ENCODE measurements at regions not wholly inside any gene's neighbourhood (a gene's known extent, or its start where the extent isn't known, plus 50 kb on each side); places are given as distances from the start of the nearest gene placed in this dataset.

GRCh38 chr3:162082516-162082915, 585.9 kb downstream of the OTOL1 start:
- no peak for TF ChIP-seq CTCF (IDR thresholded peaks at IDR 0.05)
- TF ChIP-seq REST (IDR thresholded peaks at IDR 0.05; ENCODE audit: low read depth, low read length) = no peak
- TF ChIP-seq JUND (IDR thresholded peaks at IDR 0.05) = no peak
- no peak for TF ChIP-seq TAF1 (IDR thresholded peaks at IDR 0.05; ENCODE audit: borderline replicate concordance, low read depth, low read length)
- TF ChIP-seq EP300 (IDR thresholded peaks at IDR 0.05; ENCODE audit: borderline replicate concordance in 1 of 2, low read depth in 1 of 2, low read length in 1 of 2) = no peak
